ENCODE measurements at regions not wholly inside any gene's neighbourhood (a gene's known extent, or its start where the extent isn't known, plus 50 kb on each side); places are given as distances from the start of the nearest gene placed in this dataset.

GRCh38 chr7:114783508-114783907 lies 138.4 kb upstream of the MDFIC start:
- TF ChIP-seq TEAD4 (IDR thresholded peaks at IDR 0.05) = no peak
- TF ChIP-seq FOXM1 (IDR thresholded peaks at IDR 0.05; ENCODE audit: borderline replicate concordance, low read depth) = no peak
- TF ChIP-seq RAD21 (IDR thresholded peaks at IDR 0.05; ENCODE audit: low read depth) = no peak
- no peak for TF ChIP-seq USF1 (IDR thresholded peaks at IDR 0.05)
- TF ChIP-seq YY1 (IDR thresholded peaks at IDR 0.05; ENCODE audit: low read depth) = no peak
- no peak for TF ChIP-seq EP300 (IDR thresholded peaks at IDR 0.05; ENCODE audit: borderline replicate concordance)
- no peak for TF ChIP-seq EGR1 (IDR thresholded peaks at IDR 0.05)
- no peak for TF ChIP-seq CREB1 (IDR thresholded peaks at IDR 0.05; ENCODE audit: low read depth)

- TF ChIP-seq EGR1 (IDR thresholded peaks at IDR 0.05) (no peak), ZBTB7A (IDR thresholded peaks at IDR 0.05; ENCODE audit: low read depth) (no peak), RAD21 (IDR thresholded peaks at IDR 0.05; ENCODE audit: low read depth) (no peak), YY1 (IDR thresholded peaks at IDR 0.05; ENCODE audit: low read depth) (no peak), USF1 (IDR thresholded peaks at IDR 0.05) (no peak), MAX (IDR thresholded peaks at IDR 0.05) (no peak), TCF12 (IDR thresholded peaks at IDR 0.05; ENCODE audit: low read depth) (no peak), TEAD4 (IDR thresholded peaks at IDR 0.05) (no peak), FOXM1 (IDR thresholded peaks at IDR 0.05; ENCODE audit: borderline replicate concordance, low read depth) (no peak), EP300 (IDR thresholded peaks at IDR 0.05; ENCODE audit: borderline replicate concordance) (no peak), CEBPB (IDR thresholded peaks at IDR 0.05) (no peak), REST (IDR thresholded peaks at IDR 0.05; ENCODE audit: low read depth) (no peak), NFIC (IDR thresholded peaks at IDR 0.05) (no peak), CREB1 (IDR thresholded peaks at IDR 0.05; ENCODE audit: low read depth) (no peak)
Observed at GRCh38 chr7:114784177-114784576, 137.7 kb upstream of the MDFIC start.

- TF ChIP-seq EP300 (IDR thresholded peaks at IDR 0.05; ENCODE audit: borderline replicate concordance) (no peak), YY1 (IDR thresholded peaks at IDR 0.05; ENCODE audit: low read depth) (no peak), USF1 (IDR thresholded peaks at IDR 0.05) (no peak), FOXM1 (IDR thresholded peaks at IDR 0.05; ENCODE audit: borderline replicate concordance, low read depth) (no peak), MAX (IDR thresholded peaks at IDR 0.05) (no peak), REST (IDR thresholded peaks at IDR 0.05; ENCODE audit: low read depth) (no peak)
Observed at GRCh38 chr7:114784746-114785145, 137.1 kb upstream of the MDFIC start.

- TF ChIP-seq USF1 (IDR thresholded peaks at IDR 0.05) = no peak
- no peak for TF ChIP-seq FOXM1 (IDR thresholded peaks at IDR 0.05; ENCODE audit: borderline replicate concordance, low read depth)
Observed at GRCh38 chr7:114785496-114785895, 136.4 kb upstream of the MDFIC start.

- TF ChIP-seq TAF1 (IDR thresholded peaks at IDR 0.05; ENCODE audit: low read depth) (no peak), EGR1 (IDR thresholded peaks at IDR 0.05) (no peak), CEBPB (IDR thresholded peaks at IDR 0.05) (no peak), CREB1 (IDR thresholded peaks at IDR 0.05; ENCODE audit: low read depth) (no peak), REST (IDR thresholded peaks at IDR 0.05; ENCODE audit: low read depth) (no peak), RAD21 (IDR thresholded peaks at IDR 0.05; ENCODE audit: low read depth) (no peak), TEAD4 (IDR thresholded peaks at IDR 0.05) (no peak), ZBTB7A (IDR thresholded peaks at IDR 0.05; ENCODE audit: low read depth) (no peak), MAX (IDR thresholded peaks at IDR 0.05) (no peak), EP300 (IDR thresholded peaks at IDR 0.05; ENCODE audit: borderline replicate concordance) (no peak), YY1 (IDR thresholded peaks at IDR 0.05; ENCODE audit: low read depth) (no peak), USF1 (IDR thresholded peaks at IDR 0.05) (no peak), NFIC (IDR thresholded peaks at IDR 0.05) (no peak), FOXM1 (IDR thresholded peaks at IDR 0.05; ENCODE audit: borderline replicate concordance, low read depth) (no peak), TCF12 (IDR thresholded peaks at IDR 0.05; ENCODE audit: low read depth) (no peak)
Observed at GRCh38 chr7:114786455-114786854, 135.4 kb upstream of the MDFIC start.
